NCI-H345 treated with DMSO at 0.1 percent for 48 hours (cell line): ENCODE measurements at regions not wholly inside any gene's neighbourhood (a gene's known extent, or its start where the extent isn't known, plus 50 kb on each side); places are given as distances from the start of the nearest gene placed in this dataset.
A peak's percentile ranks its signal among the peaks of the same experiment; 100 is the strongest.
"Not testable (repeated sequence)": the region's sequence is repeated elsewhere in the genome, so short reads cannot be mapped to it uniquely, and the experiment has no call there.

Experiments used
- DNase-seq: peaks from one replicate; lab custom pipeline; 2025; ENCODE audit not compliant: unreplicated experiment; lab: John Stamatoyannopoulos, UW

DNA sequence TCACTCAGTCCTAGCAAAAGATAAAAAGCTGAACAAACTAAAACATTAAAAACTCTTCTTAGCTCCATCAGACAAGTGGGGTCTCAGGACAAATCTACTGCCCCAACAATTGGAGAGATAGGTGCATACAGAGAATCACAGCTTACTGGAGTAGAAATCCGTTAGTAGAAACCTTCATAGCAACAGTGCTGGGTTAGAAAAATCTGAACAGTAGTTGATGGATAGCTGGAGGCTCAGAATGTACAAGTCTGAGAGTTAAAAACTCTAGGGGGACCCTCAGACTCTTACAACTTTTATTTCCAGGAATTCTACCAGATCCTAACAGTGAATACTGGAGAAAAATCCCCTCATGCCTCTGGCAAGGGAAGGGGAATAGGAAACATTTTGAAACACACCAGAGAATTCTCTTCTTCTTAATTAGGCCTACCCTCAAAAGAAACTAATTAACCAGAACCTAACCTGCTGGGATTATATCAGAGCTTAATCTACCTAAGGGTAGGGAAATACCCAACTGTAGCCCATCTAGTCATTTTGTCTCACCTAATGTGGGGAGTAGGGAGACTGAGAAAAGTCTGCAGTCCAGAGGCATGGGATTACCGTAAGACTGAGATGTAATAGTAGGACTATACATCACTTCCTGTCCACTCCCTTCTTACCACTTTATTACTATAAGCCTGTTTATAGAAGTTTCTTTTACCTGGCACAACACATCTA lies 165.0 kb upstream of the CTSO start:
- DNase-seq = no peak

DNA sequence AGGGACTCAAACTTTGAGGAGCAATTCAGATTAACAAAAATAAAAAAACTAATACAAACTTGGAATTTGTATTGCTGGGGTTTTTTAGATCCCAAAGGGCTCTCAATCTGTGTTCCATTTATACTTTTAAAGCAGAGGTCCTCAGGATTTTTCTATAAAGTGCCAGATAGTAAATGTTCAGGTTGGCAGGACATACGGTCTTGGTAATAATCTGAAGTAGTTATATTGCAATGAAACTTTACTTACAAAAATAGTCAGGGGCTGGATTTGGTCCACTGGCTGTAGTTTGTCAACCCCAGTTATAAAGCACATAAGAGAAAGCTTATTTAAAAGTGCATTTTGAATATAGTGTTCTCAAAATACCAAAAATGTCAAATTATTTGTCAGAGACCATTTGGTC lies 164.1 kb upstream of the CTSO start:
- DNase-seq = no peak

DNA sequence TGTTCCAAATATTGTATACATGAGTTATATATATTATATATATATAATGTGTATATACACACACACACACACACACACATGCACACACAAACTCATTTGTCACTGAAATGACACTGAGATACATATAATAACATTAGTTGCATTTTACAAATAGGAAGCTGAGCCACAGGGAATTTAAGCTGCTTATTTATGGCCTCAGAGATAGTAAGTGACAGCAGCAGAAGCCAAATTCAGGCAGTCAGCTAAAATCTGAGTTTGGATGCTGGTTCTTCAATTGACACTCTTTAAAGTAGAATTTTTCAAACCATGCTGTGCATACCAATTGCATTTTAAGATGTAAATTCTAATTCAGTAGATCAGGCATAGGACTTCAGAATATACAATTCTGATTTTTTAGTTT lies 163.3 kb upstream of the CTSO start:
- no peak for DNase-seq

DNA sequence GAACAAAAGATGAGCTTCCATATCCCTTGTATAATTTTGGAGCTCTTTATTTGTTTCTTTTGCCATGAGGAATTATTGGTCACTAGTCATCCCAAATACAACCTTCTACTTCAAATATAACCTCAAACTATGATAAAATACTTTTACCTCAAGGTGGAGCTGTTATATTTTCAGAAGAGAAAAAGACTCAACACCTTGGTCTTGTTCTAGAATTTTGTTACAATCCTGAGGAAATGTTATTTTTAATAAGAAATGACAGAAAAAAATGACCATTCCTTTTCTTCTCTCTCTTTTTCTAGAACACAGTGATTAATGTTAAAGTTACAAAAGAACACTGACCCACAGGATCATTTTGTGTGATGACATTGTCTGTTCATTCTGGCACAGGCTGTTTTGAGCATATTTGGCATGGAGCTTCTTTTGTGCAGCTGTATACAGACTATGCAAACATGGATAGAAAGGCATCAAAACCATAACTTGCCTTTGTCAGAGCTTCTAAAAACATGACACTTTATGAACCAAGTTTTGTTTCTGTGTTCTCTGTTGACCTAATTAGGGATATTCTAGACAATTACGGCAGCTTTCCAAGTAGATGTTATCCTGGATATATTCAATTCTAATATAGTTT lies 159.6 kb upstream of the CTSO start:
- DNase-seq = no peak

DNA sequence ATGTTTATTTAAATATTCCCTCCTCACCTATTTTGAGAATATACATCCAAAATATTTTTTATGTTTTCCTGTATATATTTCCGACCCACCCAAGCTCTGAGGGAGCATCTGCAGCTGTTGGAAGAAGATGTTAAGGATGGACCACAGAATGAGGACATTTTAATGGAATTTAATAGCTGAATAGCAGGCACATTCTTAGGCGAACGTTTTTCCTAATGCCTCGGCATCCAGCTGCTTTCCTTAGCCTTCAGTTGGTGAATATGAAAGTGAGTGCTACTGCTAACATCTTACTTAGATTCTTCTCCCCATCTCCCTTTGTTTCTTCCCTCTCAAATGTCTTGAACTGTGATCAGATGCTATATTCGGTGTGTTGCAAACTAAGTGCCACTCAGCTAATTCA lies 158.0 kb upstream of the CTSO start:
- DNase-seq = no peak

DNA sequence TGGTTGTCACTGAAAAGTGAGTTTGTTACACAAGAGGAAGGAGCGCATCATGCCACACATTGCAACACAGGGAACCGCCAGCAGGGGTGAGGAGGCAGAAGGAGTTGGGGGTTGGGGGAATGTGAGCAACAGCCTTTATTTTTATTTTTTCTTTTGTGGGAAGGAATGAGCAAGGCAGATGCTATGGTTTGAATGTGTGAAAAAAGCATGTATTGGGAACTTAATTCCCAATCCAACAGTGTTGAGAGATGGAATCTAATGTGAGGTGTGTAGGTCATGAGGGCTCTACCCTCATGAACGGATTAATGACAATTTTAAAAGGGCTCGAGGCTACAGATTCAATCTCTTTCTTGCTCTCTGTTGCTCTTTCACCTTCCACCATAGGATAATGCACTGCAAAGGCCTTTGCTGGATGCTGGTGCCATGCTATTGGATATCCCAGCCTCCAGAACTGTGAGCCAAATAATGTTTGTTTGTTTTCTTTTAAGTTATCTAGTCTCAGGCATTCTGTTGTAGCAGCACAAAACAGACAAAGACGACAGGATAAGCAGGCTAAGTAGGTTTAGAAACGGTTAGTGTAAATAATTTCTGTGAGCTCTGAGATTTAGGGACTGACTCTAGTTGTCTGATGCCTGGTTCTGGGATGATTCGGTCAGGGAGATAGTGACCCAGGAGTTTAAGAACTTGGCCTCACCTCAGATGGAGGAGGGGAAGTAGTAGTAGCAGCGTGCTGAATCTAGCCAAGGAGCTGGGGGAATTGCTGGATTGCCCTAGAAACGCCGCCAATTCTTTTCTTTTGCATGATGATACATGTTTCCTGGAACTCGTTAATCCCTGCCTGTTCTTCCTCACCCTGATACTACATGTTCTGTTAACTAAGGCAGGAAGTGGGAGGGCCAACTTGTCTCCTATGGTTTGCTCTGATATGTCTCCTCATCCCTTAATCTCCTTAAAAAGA lies 156.6 kb upstream of the CTSO start:
- no peak for DNase-seq

DNA sequence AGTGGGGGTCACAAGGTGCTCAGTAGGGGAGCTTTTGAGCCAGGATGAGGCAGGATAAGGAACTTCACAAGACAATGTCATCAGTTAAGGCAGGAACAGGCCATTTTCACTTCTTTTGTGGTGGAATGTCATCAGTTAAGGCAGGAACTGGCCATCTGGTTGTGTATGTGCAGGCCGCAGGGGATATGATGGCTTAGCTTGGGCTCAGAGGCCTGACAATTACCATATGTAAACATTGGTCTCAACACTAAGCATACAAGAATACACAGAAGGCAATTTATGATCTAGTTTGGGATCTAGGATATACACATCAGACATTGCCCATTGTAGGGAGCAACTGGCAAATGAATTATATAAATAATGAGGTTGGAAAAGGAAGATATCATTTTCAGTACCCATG lies 155.4 kb upstream of the CTSO start:
- DNase-seq = not testable (repeated sequence)

DNA sequence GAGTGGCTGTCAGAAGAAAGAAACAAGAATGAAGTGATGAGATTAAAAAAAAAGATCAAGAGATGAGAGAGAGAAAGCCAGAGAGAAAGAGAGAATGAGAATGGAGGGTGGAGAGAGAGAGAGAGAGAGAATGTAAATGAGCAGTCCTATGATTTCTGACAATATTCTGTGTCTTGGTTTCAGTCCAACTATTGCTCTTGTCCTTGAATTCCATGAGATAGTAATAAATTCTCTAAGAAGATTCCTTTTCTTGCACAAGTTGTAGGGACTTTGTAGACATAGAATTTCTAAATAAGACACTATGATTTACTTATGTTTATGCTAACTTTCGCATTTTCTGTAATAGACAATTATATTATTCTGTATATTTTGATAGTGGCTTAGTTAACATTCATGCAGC lies 149.6 kb upstream of the CTSO start:
- DNase-seq = no peak

DNA sequence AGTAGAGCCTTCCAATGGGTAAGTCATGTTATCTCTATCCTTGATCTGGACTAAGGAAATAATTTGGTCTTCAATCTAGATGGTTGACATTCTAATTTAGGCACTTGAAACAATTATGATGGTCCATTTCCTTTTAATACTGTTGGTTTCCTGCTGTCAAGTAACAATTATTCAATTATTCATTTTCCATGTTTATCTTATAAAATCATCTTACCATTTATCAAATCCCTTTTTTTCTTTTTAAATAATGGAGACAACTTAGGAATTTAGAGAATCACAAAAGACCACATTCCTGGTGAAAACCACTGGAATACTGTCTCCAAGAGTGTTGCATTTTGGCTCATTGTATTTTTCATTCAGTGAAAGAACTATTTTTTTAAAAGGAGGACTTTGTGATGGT lies 148.7 kb upstream of the CTSO start:
- no peak for DNase-seq

DNA sequence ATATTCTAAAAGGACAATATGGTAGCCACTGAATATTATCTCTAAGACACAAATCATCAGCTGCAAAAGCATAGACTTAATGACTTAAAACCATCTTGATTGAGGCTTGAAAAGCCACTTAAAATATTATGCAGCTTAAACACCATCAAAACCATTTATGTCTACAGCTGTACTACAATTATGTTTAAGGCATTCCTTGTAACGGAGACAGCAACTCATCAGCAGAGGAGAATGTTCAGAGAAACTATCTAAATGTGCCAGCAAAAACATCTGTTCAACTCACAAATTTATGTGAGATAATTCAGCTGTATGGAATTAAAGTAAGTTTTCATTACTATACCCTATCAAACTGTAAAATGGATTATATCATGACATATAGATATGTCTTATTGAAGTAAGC lies 147.9 kb upstream of the CTSO start:
- DNase-seq = no peak

DNA sequence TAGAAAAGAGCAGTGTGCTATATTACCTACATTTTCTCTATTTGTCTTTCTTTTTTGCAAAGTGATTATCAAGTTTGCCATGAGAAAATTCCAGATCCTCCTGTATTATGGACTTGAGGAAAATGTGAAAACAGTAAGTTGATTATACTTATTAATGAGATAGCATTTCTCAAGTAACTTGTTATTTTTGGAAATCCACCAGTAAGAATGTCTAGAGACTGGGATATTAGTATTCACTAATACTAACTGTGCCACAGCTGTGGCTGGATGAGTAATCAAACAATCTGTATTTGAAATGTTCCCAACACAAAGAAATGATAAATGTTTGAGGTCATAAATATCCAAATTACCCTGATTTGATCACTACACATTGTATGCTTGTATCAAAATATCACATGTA lies 147.0 kb upstream of the CTSO start:
- no peak for DNase-seq

DNA sequence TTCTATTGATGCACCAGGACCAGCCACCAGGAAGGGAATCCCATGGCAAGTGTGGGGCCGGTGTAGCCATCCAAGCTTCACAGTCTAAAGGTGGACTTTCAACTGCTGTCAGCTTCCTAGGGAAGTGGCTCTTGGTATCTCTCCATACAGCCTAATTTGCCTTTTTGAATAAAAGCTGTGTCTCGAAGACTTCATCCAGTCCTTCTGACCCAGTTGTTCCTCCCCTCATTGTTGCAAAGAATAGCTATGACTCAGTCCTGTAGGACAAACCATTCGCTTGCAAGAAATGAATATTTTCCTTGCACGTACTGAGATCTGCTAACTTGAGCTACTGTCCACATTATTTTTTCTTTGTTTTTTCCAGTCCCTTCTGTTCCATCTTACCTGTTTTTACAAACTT lies 145.1 kb upstream of the CTSO start:
- DNase-seq = no peak

DNA sequence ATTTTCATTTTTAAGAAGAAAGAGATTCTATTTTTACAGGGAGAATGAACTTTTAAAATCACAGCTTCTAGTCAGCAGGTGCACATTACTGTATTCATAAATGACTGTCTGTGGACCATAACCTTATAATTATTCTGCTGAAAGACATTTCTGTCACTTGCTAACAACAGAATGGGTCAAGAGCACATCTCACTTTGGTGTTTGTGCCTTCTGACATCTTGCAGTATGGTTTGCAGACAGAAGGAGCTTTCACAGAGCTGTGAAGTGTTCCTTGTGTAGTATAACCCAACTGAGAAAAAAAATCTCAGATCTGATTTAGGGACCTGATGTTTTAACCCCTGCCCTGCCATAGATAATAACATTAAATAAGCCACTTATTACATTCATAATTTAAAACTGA lies 131.4 kb upstream of the CTSO start:
- DNase-seq = no peak

DNA sequence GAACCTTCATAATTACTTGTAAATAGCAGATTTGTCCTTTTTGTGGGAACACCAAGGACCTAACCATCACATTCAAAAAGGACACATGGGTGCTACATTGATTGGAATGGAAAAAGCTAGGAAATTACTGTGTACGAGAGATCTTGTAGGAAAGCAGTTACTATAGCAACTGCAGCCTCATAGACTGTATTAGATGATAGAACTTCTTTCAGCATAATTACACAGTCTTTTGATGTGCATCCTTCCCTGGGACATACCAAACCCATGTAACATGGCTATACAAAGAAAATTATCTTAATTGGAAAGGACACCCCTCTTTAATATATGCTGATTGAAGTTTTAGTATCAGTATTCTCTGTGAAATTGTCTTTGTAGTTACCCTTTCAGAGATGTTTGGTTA lies 130.7 kb upstream of the CTSO start:
- DNase-seq = no peak

DNA sequence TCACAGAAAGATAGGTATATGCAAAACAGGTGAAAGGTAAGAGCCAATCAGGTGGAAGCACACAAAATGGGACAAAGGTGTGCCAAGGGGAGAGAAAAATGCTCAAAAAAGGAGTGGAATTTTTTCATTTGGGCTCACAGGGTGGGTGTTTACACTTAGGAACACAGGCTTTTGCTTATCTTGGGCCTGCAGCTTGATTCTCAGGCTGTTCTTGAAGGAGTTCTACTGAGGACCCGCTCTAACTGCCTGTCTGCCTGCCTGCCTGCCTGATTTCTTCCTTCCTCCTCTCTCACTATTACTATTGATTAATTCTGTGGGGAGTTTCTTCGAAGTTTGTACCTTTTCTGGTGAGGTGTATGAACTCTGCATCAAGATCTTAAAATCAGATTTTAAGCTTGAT lies 120.3 kb upstream of the CTSO start:
- DNase-seq = no peak

DNA sequence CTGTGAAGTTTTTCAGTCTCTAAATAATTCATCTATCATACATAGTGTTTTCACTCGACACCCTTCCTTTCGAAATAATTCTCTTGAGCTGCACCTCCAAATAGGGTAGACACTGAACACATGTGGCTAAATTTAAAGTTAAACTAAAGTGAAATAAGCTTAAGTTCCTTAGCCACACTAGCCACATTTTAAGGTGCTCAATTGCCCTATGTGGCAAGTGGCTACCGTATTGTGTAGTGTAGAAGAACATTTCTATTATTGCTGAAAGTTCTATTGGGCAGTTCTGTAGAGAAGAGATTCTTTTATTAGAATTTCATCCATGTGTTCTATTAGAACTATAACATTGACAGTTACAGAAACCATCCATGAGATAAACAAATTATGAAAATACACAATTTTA lies 107.0 kb upstream of the CTSO start:
- no peak for DNase-seq

DNA sequence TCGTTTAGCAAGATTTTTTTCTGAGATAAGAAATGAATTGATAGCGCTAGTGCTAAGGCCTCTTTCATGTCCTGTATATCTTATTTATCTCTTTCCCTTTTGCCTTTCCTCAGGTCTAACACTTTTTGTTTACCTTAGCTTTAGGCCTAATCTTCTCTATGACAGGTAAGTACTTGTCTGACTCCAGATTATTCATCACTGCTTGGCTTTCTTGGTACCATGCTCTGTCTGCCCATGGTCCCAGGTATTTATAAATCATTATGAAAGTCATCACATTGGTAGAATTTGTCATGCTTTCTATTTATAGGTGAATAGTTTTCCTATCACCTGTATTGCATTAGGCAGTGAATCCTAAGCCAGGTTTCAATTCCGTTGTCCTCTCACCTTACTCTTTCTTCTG lies 99.5 kb upstream of the CTSO start:
- DNase-seq = no peak

DNA sequence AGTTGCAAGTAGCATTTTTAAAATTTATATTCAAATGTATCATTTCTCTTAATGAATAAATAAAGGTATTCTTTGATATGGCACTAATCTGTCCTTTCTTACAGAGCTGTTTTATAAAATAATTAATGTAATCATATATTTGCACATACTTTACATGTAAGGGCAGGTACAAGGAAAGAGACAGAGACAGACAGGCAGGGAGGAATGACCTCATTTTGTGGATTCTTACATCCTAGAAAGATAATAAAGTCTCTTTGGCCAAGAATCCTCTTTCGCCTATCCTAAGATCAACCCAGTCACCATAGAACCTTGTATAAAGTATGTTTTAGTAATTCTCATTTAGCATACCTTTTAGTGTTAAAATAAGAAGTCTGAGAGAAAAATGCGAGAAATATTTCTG lies 98.5 kb upstream of the CTSO start:
- DNase-seq = no peak

DNA sequence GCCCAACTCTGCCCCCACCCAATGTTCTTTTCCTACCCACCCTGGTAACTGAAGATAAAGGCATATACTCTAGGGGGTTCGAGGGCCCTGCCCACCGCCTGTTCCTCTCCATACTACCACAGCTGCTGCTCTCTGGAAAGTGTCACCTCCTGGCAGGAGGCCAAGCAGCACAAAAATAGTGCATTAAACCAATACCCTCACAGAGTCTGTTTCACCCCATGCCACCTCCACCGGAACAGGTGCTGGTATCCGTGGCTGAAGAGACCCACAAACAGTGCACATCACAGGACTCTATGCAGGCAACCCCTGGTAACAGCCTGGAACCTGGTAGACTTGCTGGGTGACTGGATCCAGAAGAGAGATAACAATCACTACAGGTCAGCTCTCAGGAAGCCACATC lies 85.1 kb upstream of the CTSO start:
- peak; percentile 1 for DNase-seq

DNA sequence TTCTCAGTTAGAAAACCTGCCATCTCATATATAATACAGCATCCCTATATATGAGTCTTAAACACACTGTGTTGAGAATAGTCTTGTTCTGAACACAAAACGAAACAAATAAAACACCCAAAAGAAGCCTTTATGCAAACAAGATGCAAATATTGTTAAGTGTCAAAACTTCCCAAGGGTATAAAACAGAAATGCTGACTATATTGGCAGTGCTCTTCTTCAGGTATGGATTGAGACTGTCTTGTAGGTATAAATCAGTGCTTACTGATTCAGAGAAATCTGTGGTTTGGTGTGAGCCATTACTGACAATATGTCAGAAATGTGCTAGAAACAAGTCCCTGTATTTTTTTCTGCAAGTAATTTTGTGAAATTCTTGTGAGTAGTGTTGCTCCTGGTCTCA lies 82.8 kb upstream of the CTSO start:
- DNase-seq = no peak

DNA sequence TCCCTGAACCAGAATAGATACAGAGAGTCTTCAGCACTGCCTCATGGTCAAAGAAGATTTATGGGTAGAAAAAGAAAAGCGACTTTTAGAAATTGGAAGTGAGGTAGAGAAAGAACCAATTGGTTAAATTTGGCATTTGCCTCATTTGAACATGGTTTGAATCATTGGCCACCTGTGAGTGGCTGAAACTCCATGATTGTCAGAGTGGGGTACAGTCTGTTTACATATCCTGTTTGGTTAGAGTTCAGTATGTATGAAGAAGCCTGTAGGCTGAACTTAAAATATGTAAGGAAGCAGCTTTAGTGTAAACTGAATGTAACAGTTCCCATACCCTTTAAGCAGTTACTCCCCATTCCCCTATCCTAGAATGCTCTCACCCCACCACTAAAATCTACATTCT lies 76.0 kb upstream of the CTSO start:
- no peak for DNase-seq

DNA sequence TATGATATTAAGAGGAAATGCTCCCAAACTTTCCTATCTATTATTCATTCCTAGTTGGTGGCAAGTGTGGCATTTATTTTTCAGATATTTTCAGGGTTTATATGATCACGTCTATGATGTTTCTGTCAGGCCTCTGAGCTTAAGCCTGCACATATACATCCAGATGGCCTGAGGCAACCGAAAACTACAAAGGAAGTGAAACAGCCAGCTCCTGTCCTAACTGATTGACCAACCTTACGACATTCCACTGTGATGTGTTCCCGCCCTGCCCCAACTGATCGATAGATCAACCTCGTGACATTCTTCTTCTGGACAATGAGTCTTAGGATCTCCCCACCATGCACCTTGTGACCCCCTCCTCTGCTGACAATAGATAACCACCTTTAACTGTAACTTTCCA lies 67.6 kb upstream of the CTSO start:
- no peak for DNase-seq
